B cell (primary cell): ENCODE measurements at regions not wholly inside any gene's neighbourhood (a gene's known extent, or its start where the extent isn't known, plus 50 kb on each side); places are given as distances from the start of the nearest gene placed in this dataset.

Source experiments
- ATAC-seq: fragments of 200-7000 bp; cut with Tn5 transposase; one replicate; pipeline ENCODE4 v1.10.0; 2021; ENCODE audit warnings: low read depth, mild to moderate bottlenecking, moderate number of reproducible peaks, moderate library complexity
- CTCF ChIA-PET: fragments of 350-600 bp; sonication (Branson Sonifier 250); formaldehyde crosslinking; loops from one replicate; lab custom pipeline; 2021; ENCODE audit warnings: antibody characterized with exemption, inconsistent platforms; lab: Charles Lee
- POLR2A ChIA-PET: fragments of 350-600 bp; sonication (Branson Sonifier 250); formaldehyde crosslinking; loops from one replicate; lab custom pipeline; 2021; ENCODE audit warnings: antibody characterized with exemption; lab: Charles Lee
- DNase-seq: peaks from one replicate; pipeline ENCODE4 v3.0.0; 2013
- H2AFZ ChIP-seq: 2 replicates; pipeline ENCODE4 v1.6.1; 2012; ENCODE audit warnings: mild to moderate bottlenecking, low read depth, low read length; ENCODE audit not compliant: insufficient read depth, poor library complexity, severe bottlenecking
- H3K27ac ChIP-seq, 2 donors: 1 replicate in 1 of 2; 2 replicates in 1 of 2; pipeline ENCODE4 v1.5.1; 2012 to 2013; ENCODE audit warnings: low read length in 2 of 2, mild to moderate bottlenecking in 2 of 2, moderate library complexity in 1 of 2
- H3K27me3 ChIP-seq, 4 experiments: fragments of 200-600 bp in 1 of 4; sonication (generic) in 1 of 4; replicated peaks in 1 of 4; 1 replicate in 2 of 4; 2 replicates in 2 of 4; pipeline versions ENCODE4 v1.6.1 to v1.7.0; 2013 to 2016; ENCODE audit warnings: low read length in 3 of 4, mild to moderate bottlenecking in 2 of 4, mixed read lengths in 1 of 4, moderate library complexity in 1 of 4; ENCODE audit not compliant: insufficient read depth in 4 of 4, control insufficient read depth in 3 of 4; ENCODE audit errors: control extremely low read depth in 1 of 4
- H3K36me3 ChIP-seq, 2 experiments: replicated peaks in 1 of 2; 1 replicate in 1 of 2; 2 replicates in 1 of 2; pipeline versions ENCODE4 v1.6.1 to v1.7.1; 2013; ENCODE audit warnings: low read length in 1 of 2; ENCODE audit not compliant: insufficient read depth in 2 of 2, control insufficient read depth in 1 of 2; ENCODE audit errors: control extremely low read depth in 1 of 2, extremely low read depth in 1 of 2
- H3K4me1 ChIP-seq, 2 donors: fragments of 200-600 bp in 1 of 2; sonication (generic) in 1 of 2; 1 replicate in 1 of 2; 2 replicates in 1 of 2; pipeline versions ENCODE4 v1.5.1 to v1.6.1; 2013 to 2017; ENCODE audit warnings: low read length in 2 of 2; ENCODE audit not compliant: control insufficient read depth in 2 of 2, insufficient read depth in 2 of 2
- H3K4me2 ChIP-seq: replicated peaks from 2 replicates; pipeline ENCODE3; 2012; ENCODE audit warnings: mild to moderate bottlenecking, low read depth, low read length; ENCODE audit not compliant: poor library complexity, severe bottlenecking
- H3K4me3 ChIP-seq, 5 experiments: fragments of 200-600 bp in 1 of 5; sonication (generic) in 1 of 5; 1 replicate in 3 of 5; 2 replicates in 2 of 5; pipeline versions ENCODE4 v1.5.1 to v1.7.0; 2011 to 2016; ENCODE audit warnings: low read length in 4 of 5, mild to moderate bottlenecking in 4 of 5, low read depth in 2 of 5, control low read depth in 1 of 5, moderate library complexity in 1 of 5; ENCODE audit not compliant: insufficient read depth in 1 of 5; ENCODE audit errors: control extremely low read depth in 1 of 5, extremely low read depth in 1 of 5
- H3K79me2 ChIP-seq: fragments of 200-600 bp; sonication (generic); one replicate; pipeline ENCODE4 v1.6.0; 2016; ENCODE audit warnings: low read length; ENCODE audit not compliant: control insufficient read depth, insufficient read depth
- H3K9ac ChIP-seq: fragments of 200-600 bp; sonication (generic); 2 replicates; pipeline ENCODE4 v1.6.1; 2017; ENCODE audit warnings: mild to moderate bottlenecking, low read length, moderate library complexity
- H3K9me3 ChIP-seq, 3 donors: one replicate each; pipeline versions ENCODE4 v1.6.1 to v1.7.1; 2013; ENCODE audit warnings: low read length in 2 of 3; ENCODE audit not compliant: control insufficient read depth in 2 of 3, insufficient read depth in 1 of 3; ENCODE audit errors: control extremely low read depth in 1 of 3
- H4K20me1 ChIP-seq: 2 replicates; pipeline ENCODE4 v1.6.0; 2012; ENCODE audit warnings: mild to moderate bottlenecking, low read length; ENCODE audit not compliant: insufficient read depth, control insufficient read depth, poor library complexity, severe bottlenecking
- H3K27ac Mint-ChIP-seq: one replicate; pipeline ENCODE4 v1.8.0; 2021; ENCODE audit warnings: mixed read lengths
- H3K27me3 Mint-ChIP-seq: one replicate; pipeline ENCODE4 v1.8.0; 2021; ENCODE audit warnings: mixed read lengths
- H3K4me1 Mint-ChIP-seq: one replicate; pipeline ENCODE4 v1.8.0; 2021; ENCODE audit warnings: mixed read lengths
- H3K4me3 Mint-ChIP-seq: one replicate; pipeline ENCODE4 v1.8.0; 2021; ENCODE audit warnings: mixed read lengths
- H3K9me3 Mint-ChIP-seq: one replicate; pipeline ENCODE4 v1.8.0; 2022; ENCODE audit warnings: mixed read lengths; ENCODE audit not compliant: insufficient read depth
- EZH2 ChIP-seq: IDR thresholded peaks from 2 replicates; pipeline ENCODE4 v1.6.1; 2012; ENCODE audit warnings: borderline replicate concordance, low read depth, mild to moderate bottlenecking, moderate library complexity, low read length; ENCODE audit not compliant: insufficient read depth, poor library complexity, severe bottlenecking
- WGBS: methylation state at CpG from one replicate; pipeline ENCODE4 v1.1.5; 2013; ENCODE audit warnings: missing lambda C conversion rate; ENCODE audit not compliant: insufficient coverage; 5-methylcytosine and 5-hydroxymethylcytosine counted together
- intact Hi-C: fragments of 100-400 bp; cut with micrococcal nuclease; formaldehyde crosslinking; loops from one replicate; pipeline ENCODE4 v1.10.0; 2022
- TF ChIP-seq, protein P1 (sequence below): fragments of 200-600 bp; IDR thresholded peaks from one replicate; pipeline ENCODE4 v1.8.0; 2022; ENCODE audit warnings: antibody characterized with exemption, mild to moderate bottlenecking

- DNase-seq (no peak), ATAC-seq (no peak)
- Histone ChIP-seq H3K9me3 (no peaks in the 10 kb centered on the region), H3K79me2 (no peaks in the 10 kb centered on the region), H3K27ac (no peak overlapping the region), H3K4me3 (no peak overlapping the region), H3K4me1 (no peaks in the 10 kb centered on the region), H2AFZ (no peak overlapping the region), H3K4me2 (no peak overlapping the region), H3K9ac (no peak overlapping the region), H3K27me3 (no peaks in the 10 kb centered on the region), H3K36me3 (no peaks in the 10 kb centered on the region), H4K20me1 (no peaks in the 10 kb centered on the region)
- ChIA-PET POLR2A (no interaction called here), CTCF (no interaction called here)
- Mint-ChIP-seq H3K9me3 (no peaks in the 10 kb centered on the region), H3K27me3 (peaks cover 3% of the 10 kb centered on the region), H3K4me1 (no peaks in the 10 kb centered on the region), H3K27ac (no peak overlapping the region), H3K4me3 (no peak overlapping the region)
- TF ChIP-seq, protein P1, sequence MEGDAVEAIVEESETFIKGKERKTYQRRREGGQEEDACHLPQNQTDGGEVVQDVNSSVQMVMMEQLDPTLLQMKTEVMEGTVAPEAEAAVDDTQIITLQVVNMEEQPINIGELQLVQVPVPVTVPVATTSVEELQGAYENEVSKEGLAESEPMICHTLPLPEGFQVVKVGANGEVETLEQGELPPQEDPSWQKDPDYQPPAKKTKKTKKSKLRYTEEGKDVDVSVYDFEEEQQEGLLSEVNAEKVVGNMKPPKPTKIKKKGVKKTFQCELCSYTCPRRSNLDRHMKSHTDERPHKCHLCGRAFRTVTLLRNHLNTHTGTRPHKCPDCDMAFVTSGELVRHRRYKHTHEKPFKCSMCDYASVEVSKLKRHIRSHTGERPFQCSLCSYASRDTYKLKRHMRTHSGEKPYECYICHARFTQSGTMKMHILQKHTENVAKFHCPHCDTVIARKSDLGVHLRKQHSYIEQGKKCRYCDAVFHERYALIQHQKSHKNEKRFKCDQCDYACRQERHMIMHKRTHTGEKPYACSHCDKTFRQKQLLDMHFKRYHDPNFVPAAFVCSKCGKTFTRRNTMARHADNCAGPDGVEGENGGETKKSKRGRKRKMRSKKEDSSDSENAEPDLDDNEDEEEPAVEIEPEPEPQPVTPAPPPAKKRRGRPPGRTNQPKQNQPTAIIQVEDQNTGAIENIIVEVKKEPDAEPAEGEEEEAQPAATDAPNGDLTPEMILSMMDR, result no peak
- intact Hi-C loops, result no loop called here
Observed at GRCh38 chr1:217117973-217118465, 394.8 kb upstream of the ESRRG start.

- Histone ChIP-seq H3K79me2 (no peaks in the 10 kb centered on the region), H3K27me3 (no peaks in the 10 kb centered on the region), H3K4me2 (no peak overlapping the region), H3K36me3 (no peaks in the 10 kb centered on the region), H3K4me1 (no peaks in the 10 kb centered on the region), H4K20me1 (no peaks in the 10 kb centered on the region), H3K4me3 (no peak overlapping the region), H3K9ac (no peak overlapping the region), H3K27ac (no peak overlapping the region), H2AFZ (no peak overlapping the region), H3K9me3 (no peaks in the 10 kb centered on the region)
- Mint-ChIP-seq H3K4me1 (no peaks in the 10 kb centered on the region), H3K27me3 (peaks cover 3% of the 10 kb centered on the region), H3K9me3 (no peaks in the 10 kb centered on the region), H3K4me3 (no peak overlapping the region), H3K27ac (no peak overlapping the region)
- POLR2A ChIA-PET, result no interaction called here
- 96% methylated on average over 2 of the region's 5 CpGs for WGBS
- DNase-seq, result no peak
- TF ChIP-seq, protein P1, result no peak
- TF ChIP-seq EZH2, result no peak
- ATAC-seq, result no peak
- intact Hi-C loops, result no loop called here
- CTCF ChIA-PET, result no interaction called here
Observed at GRCh38 chr1:217115404-217116380, 392.5 kb upstream of the ESRRG start.
